NCI-H2171 (cell line): ENCODE measurements at regions not wholly inside any gene's neighbourhood (a gene's known extent, or its start where the extent isn't known, plus 50 kb on each side); places are given as distances from the start of the nearest gene placed in this dataset.

Experiments used
- DNase-seq: peaks from one replicate; lab custom pipeline; 2025; lab: John Stamatoyannopoulos, UW

GRCh38 chr4:28677808-28678207, 1817.2 kb downstream of the STIM2 start:
- no peak for DNase-seq

GRCh38 chr4:28682847-28683246, 1822.2 kb downstream of the STIM2 start:
- DNase-seq: no peak

GRCh38 chr4:28686618-28687017, 1826.0 kb downstream of the STIM2 start:
- DNase-seq: no peak

GRCh38 chr4:28690890-28691289, 1830.2 kb downstream of the STIM2 start:
- no peak for DNase-seq

GRCh38 chr4:28702571-28702970, 1841.9 kb downstream of the STIM2 start:
- DNase-seq: no peak

GRCh38 chr4:28709891-28710290, 1849.2 kb downstream of the STIM2 start:
- DNase-seq: no peak

- DNase-seq: no peak
Measured at GRCh38 chr4:28723371-28723770, 1862.7 kb downstream of the STIM2 start.

GRCh38 chr4:28724239-28724638, 1863.6 kb downstream of the STIM2 start:
- no peak for DNase-seq

GRCh38 chr4:28730304-28730703, 1869.7 kb downstream of the STIM2 start:
- no peak for DNase-seq

GRCh38 chr4:28744066-28744465, 1883.4 kb downstream of the STIM2 start:
- DNase-seq: no peak

GRCh38 chr4:28754376-28754775, 1893.7 kb downstream of the STIM2 start:
- no peak for DNase-seq

GRCh38 chr4:28755081-28755480, 1894.4 kb downstream of the STIM2 start:
- DNase-seq: no peak

- no peak for DNase-seq
Measured at GRCh38 chr4:28759064-28759463, 1898.4 kb downstream of the STIM2 start.

GRCh38 chr4:28760003-28760402, 1899.4 kb downstream of the STIM2 start:
- no peak for DNase-seq

- DNase-seq: no peak
Measured at GRCh38 chr4:28772066-28772465, 1911.4 kb downstream of the STIM2 start.

- no peak for DNase-seq
Measured at GRCh38 chr4:28772788-28773187, 1912.1 kb downstream of the STIM2 start.

GRCh38 chr4:28774344-28774743, 1913.7 kb downstream of the STIM2 start:
- DNase-seq: no peak

GRCh38 chr4:28776004-28776403, 1915.4 kb downstream of the STIM2 start:
- no peak for DNase-seq

GRCh38 chr4:28784188-28784587, 1923.5 kb downstream of the STIM2 start:
- DNase-seq: no peak

GRCh38 chr4:28787947-28788346, 1927.3 kb downstream of the STIM2 start:
- DNase-seq: no peak

- peak; percentile 2 for DNase-seq
Measured at GRCh38 chr4:28788929-28789490, 1928.4 kb downstream of the STIM2 start.

GRCh38 chr4:28792917-28793597, 1927.1 kb upstream of the PCDH7 start:
- no peak for DNase-seq

- no peak for DNase-seq
Measured at GRCh38 chr4:28799696-28800095, 1920.5 kb upstream of the PCDH7 start.

- DNase-seq: no peak
Measured at GRCh38 chr4:28811025-28811424, 1909.1 kb upstream of the PCDH7 start.
